Esophagus squamous epithelium (tissue), 4 donors: ENCODE measurements at regions not wholly inside any gene's neighbourhood (a gene's known extent, or its start where the extent isn't known, plus 50 kb on each side); places are given as distances from the start of the nearest gene placed in this dataset.

ENCODE experiments used
- POLR2A ChIP-seq, 4 donors: fragments of 450-650 bp; IDR thresholded peaks; one replicate each; pipeline ENCODE4 v1.6.1; 2017; ENCODE audit warnings: antibody characterized with exemption in 4 of 4, mild to moderate bottlenecking in 4 of 4, moderate library complexity in 3 of 4
- TF ChIP-seq, protein P1 (sequence below), 6 experiments: fragments of 450-650 bp in 4 of 6; fragments of 200-600 bp in 2 of 6; sonication (generic) in 2 of 6; IDR thresholded peaks; one replicate each; pipeline ENCODE4 v1.5.1; 2016 to 2019; ENCODE audit warnings: antibody characterized with exemption in 6 of 6, mild to moderate bottlenecking in 4 of 6, moderate library complexity in 4 of 6

- TF ChIP-seq, protein P1, sequence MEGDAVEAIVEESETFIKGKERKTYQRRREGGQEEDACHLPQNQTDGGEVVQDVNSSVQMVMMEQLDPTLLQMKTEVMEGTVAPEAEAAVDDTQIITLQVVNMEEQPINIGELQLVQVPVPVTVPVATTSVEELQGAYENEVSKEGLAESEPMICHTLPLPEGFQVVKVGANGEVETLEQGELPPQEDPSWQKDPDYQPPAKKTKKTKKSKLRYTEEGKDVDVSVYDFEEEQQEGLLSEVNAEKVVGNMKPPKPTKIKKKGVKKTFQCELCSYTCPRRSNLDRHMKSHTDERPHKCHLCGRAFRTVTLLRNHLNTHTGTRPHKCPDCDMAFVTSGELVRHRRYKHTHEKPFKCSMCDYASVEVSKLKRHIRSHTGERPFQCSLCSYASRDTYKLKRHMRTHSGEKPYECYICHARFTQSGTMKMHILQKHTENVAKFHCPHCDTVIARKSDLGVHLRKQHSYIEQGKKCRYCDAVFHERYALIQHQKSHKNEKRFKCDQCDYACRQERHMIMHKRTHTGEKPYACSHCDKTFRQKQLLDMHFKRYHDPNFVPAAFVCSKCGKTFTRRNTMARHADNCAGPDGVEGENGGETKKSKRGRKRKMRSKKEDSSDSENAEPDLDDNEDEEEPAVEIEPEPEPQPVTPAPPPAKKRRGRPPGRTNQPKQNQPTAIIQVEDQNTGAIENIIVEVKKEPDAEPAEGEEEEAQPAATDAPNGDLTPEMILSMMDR (IDR thresholded peaks at IDR 0.05): no peak
- TF ChIP-seq POLR2A (IDR thresholded peaks at IDR 0.05): no peak
Observed at GRCh38 chr9:110040788-110041187, 167.2 kb downstream of the C9orf152 start.
